Endothelial cell of umbilical vein (primary cell): ENCODE measurements at regions not wholly inside any gene's neighbourhood (a gene's known extent, or its start where the extent isn't known, plus 50 kb on each side); places are given as distances from the start of the nearest gene placed in this dataset.

Experiments
- BruUV-seq: library from RNA; stranded (reverse); fragments of 400-500 nt; replicated peaks from 2 replicates; lab custom pipeline; 2021; lab: Mats Ljungman, UMichigan
- CTCF ChIA-PET: fragments of 300-600, 350-600 bp; sonication (Branson Sonifier 250); formaldehyde crosslinking; loops from one replicate; lab custom pipeline; 2021; ENCODE audit warnings: antibody characterized with exemption, inconsistent platforms; lab: Charles Lee
- POLR2A ChIA-PET: fragments of 300-600, 350-600 bp; sonication (Branson Sonifier 250); formaldehyde crosslinking; loops from one replicate; lab custom pipeline; 2021; ENCODE audit warnings: antibody characterized with exemption, inconsistent platforms; lab: Charles Lee
- DNase-seq: peaks from one replicate; pipeline ENCODE4 v3.0.0-alpha.2; 2011; ENCODE audit warnings: low read depth, low spot score
- FAIRE-seq: peaks from 2 replicates; lab custom pipeline; 2011; peaks lifted over from hg19 to GRCh38; lab: Jason Lieb, UNC
- H2AFZ ChIP-seq: 2 replicates; pipeline ENCODE4 v1.6.0; 2012; ENCODE audit warnings: low read depth, low read length, control low read depth, inconsistent platforms
- H3K27ac ChIP-seq: 2 replicates; pipeline ENCODE4 v1.5.1; 2011; ENCODE audit warnings: low read depth, mild to moderate bottlenecking, control low read depth, low read length, moderate library complexity; ENCODE audit not compliant: insufficient read depth
- H3K27me3 ChIP-seq, 2 experiments: 2 replicates each; pipeline versions ENCODE4 v1.6.0 to v1.6.1; 2011; ENCODE audit warnings: low read length in 2 of 2, mixed read lengths in 1 of 2; ENCODE audit not compliant: control insufficient read depth in 2 of 2, insufficient read depth in 2 of 2
- H3K36me3 ChIP-seq, 2 experiments: 2 replicates in 1 of 2; 3 replicates in 1 of 2; pipeline ENCODE4 v1.5.1; 2011; ENCODE audit warnings: low read length in 2 of 2, mild to moderate bottlenecking in 1 of 2, moderate library complexity in 1 of 2; ENCODE audit not compliant: control insufficient read depth in 2 of 2, insufficient read depth in 2 of 2; ENCODE audit errors: extremely low read depth in 1 of 2
- H3K4me1 ChIP-seq: 3 replicates; pipeline ENCODE4 v1.5.1; 2011; ENCODE audit warnings: mild to moderate bottlenecking, low read length; ENCODE audit not compliant: control insufficient read depth, insufficient read depth; ENCODE audit errors: extremely low read depth
- H3K4me2 ChIP-seq: 2 replicates; pipeline ENCODE4 v1.6.1; 2011; ENCODE audit warnings: low read length, control low read depth, mixed read lengths; ENCODE audit not compliant: insufficient read depth
- H3K4me3 ChIP-seq, 3 experiments: fragments of 200-600 bp in 1 of 3; sonication (generic), shearing (Covaris generic) in 1 of 3; replicated peaks in 1 of 3; 2 replicates each; pipeline ENCODE4 v1.5.1; 2011 to 2016; ENCODE audit warnings: control low read depth in 3 of 3, low read length in 3 of 3, mild to moderate bottlenecking in 2 of 3, inconsistent platforms in 1 of 3, low read depth in 1 of 3, moderate library complexity in 1 of 3; ENCODE audit not compliant: insufficient read depth in 1 of 3
- H3K79me2 ChIP-seq: 2 replicates; pipeline ENCODE4 v1.6.0; 2012; ENCODE audit warnings: low read length, inconsistent platforms; ENCODE audit not compliant: control insufficient read depth, insufficient read depth
- H3K9ac ChIP-seq: replicated peaks from 2 replicates; pipeline ENCODE3; 2011; ENCODE audit warnings: low read length, control low read depth; ENCODE audit not compliant: insufficient read depth; ENCODE audit errors: extremely low read depth
- H3K9me1 ChIP-seq: replicated peaks from 3 replicates; pipeline ENCODE4 v1.6.0; 2011; ENCODE audit warnings: mild to moderate bottlenecking, low read length; ENCODE audit not compliant: control insufficient read depth, insufficient read depth; ENCODE audit errors: extremely low read depth
- H3K9me3 ChIP-seq: replicated peaks from 2 replicates; pipeline ENCODE4 v1.5.1; 2012; ENCODE audit warnings: low read length, inconsistent platforms; ENCODE audit not compliant: control insufficient read depth, insufficient read depth
- H4K20me1 ChIP-seq: replicated peaks from 2 replicates; pipeline ENCODE3; 2011; ENCODE audit warnings: mild to moderate bottlenecking, low read length; ENCODE audit not compliant: control insufficient read depth, insufficient read depth; ENCODE audit errors: extremely low read depth
- CTCF ChIP-seq, 2 donors: IDR thresholded peaks; 1 replicate in 1 of 2; 2 replicates in 1 of 2; pipeline ENCODE4 v1.5.1; 2011; ENCODE audit warnings: low read length in 2 of 2, mild to moderate bottlenecking in 2 of 2, moderate library complexity in 2 of 2, control low read depth in 1 of 2, inconsistent platforms in 1 of 2, low read depth in 1 of 2; ENCODE audit not compliant: insufficient read depth in 1 of 2; ENCODE audit errors: extremely low read depth in 1 of 2
- EZH2 ChIP-seq: IDR thresholded peaks from 2 replicates; pipeline ENCODE4 v1.6.1; 2012; ENCODE audit warnings: borderline replicate concordance, low read depth, mild to moderate bottlenecking, moderate library complexity, low read length, inconsistent platforms; ENCODE audit not compliant: severe bottlenecking
- FOS ChIP-seq: IDR thresholded peaks from 2 replicates; pipeline ENCODE4 v1.6.1; 2011; ENCODE audit warnings: mild to moderate bottlenecking, low read length, moderate library complexity, borderline replicate concordance; ENCODE audit not compliant: insufficient read depth
- GATA2 ChIP-seq: IDR thresholded peaks from 2 replicates; pipeline ENCODE4 v1.7.0; 2011; ENCODE audit warnings: low read depth, mild to moderate bottlenecking, moderate library complexity, mixed read lengths, low read length; ENCODE audit not compliant: insufficient read length, insufficient read depth
- JUN ChIP-seq: IDR thresholded peaks from 2 replicates; pipeline ENCODE4 v1.6.1; 2011; ENCODE audit warnings: borderline replicate concordance, low read depth; ENCODE audit not compliant: insufficient read length, insufficient read depth
- MAX ChIP-seq: IDR thresholded peaks from 2 replicates; pipeline ENCODE4 v1.6.1; 2011; ENCODE audit not compliant: insufficient read depth, insufficient read length
- MYC ChIP-seq: IDR thresholded peaks from one replicate; pipeline ENCODE4 v1.6.1; 2011; ENCODE audit warnings: mild to moderate bottlenecking, low read depth, low read length
- POLR2A ChIP-seq: IDR thresholded peaks from 2 replicates; pipeline ENCODE4 v1.6.1; 2012; ENCODE audit warnings: low read depth, mild to moderate bottlenecking, control low read depth, low read length
- POLR2AphosphoS5 ChIP-seq: IDR thresholded peaks from 2 replicates; pipeline ENCODE4 v1.6.1; 2012; ENCODE audit warnings: low read depth, mild to moderate bottlenecking, control low read depth, low read length, moderate library complexity; ENCODE audit not compliant: insufficient read depth
- dilution Hi-C: fragments of 300-500 bp; cut with MboI; formaldehyde crosslinking; loops from one replicate; pipeline ENCODE4 v1.15.0; 2019; ENCODE audit warnings: low sequenced_read_pairs; ENCODE audit not compliant: extremely low pct_ligation_motif_present
- intact Hi-C: fragments of 100-400 bp; cut with micrococcal nuclease; formaldehyde crosslinking; loops from one replicate; pipeline ENCODE4 v1.10.0; 2022

- Histone ChIP-seq H3K79me2 (no peaks in the 10 kb centered on the region), H3K9ac (no peak overlapping the region), H3K9me3 (no peaks in the 10 kb centered on the region), H3K36me3 (no peaks in the 10 kb centered on the region), H3K4me2 (no peak overlapping the region), H3K4me3 (no peak overlapping the region), H4K20me1 (no peaks in the 10 kb centered on the region), H3K9me1 (no peaks in the 10 kb centered on the region), H3K27me3 (no peaks in the 10 kb centered on the region), H2AFZ (no peak overlapping the region), H3K27ac (no peak overlapping the region), H3K4me1 (no peaks in the 10 kb centered on the region)
- intact Hi-C loops = no loop called here
- CTCF ChIA-PET = no interaction called here
- TF ChIP-seq MYC = no peak
- TF ChIP-seq CTCF (IDR thresholded peaks at IDR 0.05; ENCODE audit: extremely low read depth in 1 of 2, insufficient read depth in 1 of 2, low read depth in 1 of 2, low read length in 2 of 2) = no peak
- TF ChIP-seq POLR2A = no peak
- TF ChIP-seq GATA2 = no peak
- no peak for TF ChIP-seq EZH2
- no peak for DNase-seq
- no peak for FAIRE-seq
- POLR2A ChIA-PET = no interaction called here
- dilution Hi-C loops = no loop called here
- BruUV-seq = no TSS peak
These were observed 57.6 kb upstream of the NEDD9 start for GRCh38 chr6:11290027-11290426.

GRCh38 chr6:11288065-11288464 lies 55.6 kb upstream of the NEDD9 start:
- Histone ChIP-seq H3K36me3 (no peaks in the 10 kb centered on the region), H3K9me3 (no peaks in the 10 kb centered on the region), H4K20me1 (no peaks in the 10 kb centered on the region), H3K27ac (no peak overlapping the region), H3K9me1 (no peaks in the 10 kb centered on the region), H3K79me2 (no peaks in the 10 kb centered on the region), H3K4me2 (no peak overlapping the region), H3K27me3 (no peaks in the 10 kb centered on the region), H2AFZ (no peak overlapping the region), H3K4me1 (no peaks in the 10 kb centered on the region), H3K4me3 (no peak overlapping the region), H3K9ac (no peak overlapping the region)
- no peak for FAIRE-seq
- no TSS peak for BruUV-seq
- TF ChIP-seq MAX = no peak
- no peak for TF ChIP-seq MYC
- TF ChIP-seq CTCF (IDR thresholded peaks at IDR 0.05; ENCODE audit: extremely low read depth in 1 of 2, insufficient read depth in 1 of 2, low read depth in 1 of 2, low read length in 2 of 2) = no peak
- TF ChIP-seq JUN = no peak
- no peak for TF ChIP-seq GATA2
- no peak for TF ChIP-seq EZH2
- no peak for TF ChIP-seq FOS
- no peak for TF ChIP-seq POLR2A
- TF ChIP-seq POLR2AphosphoS5 = no peak
- no peak for DNase-seq
- ChIA-PET POLR2A (no interaction called here), CTCF (no interaction called here)
- intact Hi-C loops (no loop called here), dilution Hi-C loops (no loop called here)
